Type B pancreatic cell (in vitro differentiated cells): ENCODE measurements at regions not wholly inside any gene's neighbourhood (a gene's known extent, or its start where the extent isn't known, plus 50 kb on each side); places are given as distances from the start of the nearest gene placed in this dataset.

Experiments used
- DNase-seq: peaks from one replicate; pipeline ENCODE4 v3.0.0; 2021; ENCODE audit warnings: mixed read lengths; ENCODE audit not compliant: unreplicated experiment; ENCODE audit errors: extremely low spot score
- H3K27ac Mint-ChIP-seq: 2 replicates; pipeline ENCODE4 v1.8.0; 2021; ENCODE audit warnings: mild to moderate bottlenecking, mixed read lengths
- H3K27me3 Mint-ChIP-seq: 2 replicates; pipeline ENCODE4 v1.8.0; 2021; ENCODE audit warnings: mixed read lengths
- H3K36me3 Mint-ChIP-seq: 2 replicates; pipeline ENCODE4 v1.8.0; 2021; ENCODE audit warnings: mixed read lengths
- H3K4me1 Mint-ChIP-seq: one replicate; pipeline ENCODE4 v1.8.0; 2021; ENCODE audit warnings: mixed read lengths; ENCODE audit not compliant: unreplicated experiment
- H3K4me3 Mint-ChIP-seq: 2 replicates; pipeline ENCODE4 v1.8.0; 2021; ENCODE audit warnings: mild to moderate bottlenecking, mixed read lengths
- H3K9me3 Mint-ChIP-seq: 2 replicates; pipeline ENCODE4 v1.8.0; 2021; ENCODE audit warnings: mixed read lengths
- TF ChIP-seq, protein P1 (sequence below): fragments of 200-600 bp; sonication (generic); conservative IDR thresholded peaks from 2 replicates; pipeline ENCODE4 v1.5.0; 2021; ENCODE audit warnings: antibody characterized with exemption, mild to moderate bottlenecking

DNA sequence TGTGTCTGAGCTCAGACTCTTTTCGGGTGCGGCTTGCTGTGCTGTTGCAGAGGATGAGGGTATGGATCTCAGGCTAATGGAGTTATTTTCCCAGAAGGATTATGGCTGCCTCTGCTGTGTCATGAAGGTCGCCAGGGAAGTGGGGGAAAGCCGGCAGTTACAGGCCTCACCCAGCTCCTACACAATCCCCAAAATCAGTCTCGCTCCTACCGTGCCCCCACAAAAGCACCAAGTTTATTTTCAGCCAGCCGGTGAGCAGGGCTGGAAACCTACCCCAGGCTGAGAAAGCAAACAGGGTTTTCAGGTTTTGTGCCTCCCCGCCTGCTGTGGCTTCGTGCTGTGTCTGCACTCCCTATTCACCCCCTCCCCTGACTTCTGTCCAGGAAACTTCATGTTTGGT is 113.3 kb downstream of the SLC24A2 start:
- no peak for DNase-seq
- Mint-ChIP-seq H3K27ac (peak overlapping the region; percentile 78), H3K9me3 (no peaks in the 10 kb centered on the region), H3K27me3 (no peaks in the 10 kb centered on the region), H3K4me3 (peak overlapping the region; percentile 54), H3K4me1 (peaks cover 5% of the 10 kb centered on the region), H3K36me3 (no peaks in the 10 kb centered on the region)
- TF ChIP-seq, protein P1, sequence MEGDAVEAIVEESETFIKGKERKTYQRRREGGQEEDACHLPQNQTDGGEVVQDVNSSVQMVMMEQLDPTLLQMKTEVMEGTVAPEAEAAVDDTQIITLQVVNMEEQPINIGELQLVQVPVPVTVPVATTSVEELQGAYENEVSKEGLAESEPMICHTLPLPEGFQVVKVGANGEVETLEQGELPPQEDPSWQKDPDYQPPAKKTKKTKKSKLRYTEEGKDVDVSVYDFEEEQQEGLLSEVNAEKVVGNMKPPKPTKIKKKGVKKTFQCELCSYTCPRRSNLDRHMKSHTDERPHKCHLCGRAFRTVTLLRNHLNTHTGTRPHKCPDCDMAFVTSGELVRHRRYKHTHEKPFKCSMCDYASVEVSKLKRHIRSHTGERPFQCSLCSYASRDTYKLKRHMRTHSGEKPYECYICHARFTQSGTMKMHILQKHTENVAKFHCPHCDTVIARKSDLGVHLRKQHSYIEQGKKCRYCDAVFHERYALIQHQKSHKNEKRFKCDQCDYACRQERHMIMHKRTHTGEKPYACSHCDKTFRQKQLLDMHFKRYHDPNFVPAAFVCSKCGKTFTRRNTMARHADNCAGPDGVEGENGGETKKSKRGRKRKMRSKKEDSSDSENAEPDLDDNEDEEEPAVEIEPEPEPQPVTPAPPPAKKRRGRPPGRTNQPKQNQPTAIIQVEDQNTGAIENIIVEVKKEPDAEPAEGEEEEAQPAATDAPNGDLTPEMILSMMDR: no peak

DNA sequence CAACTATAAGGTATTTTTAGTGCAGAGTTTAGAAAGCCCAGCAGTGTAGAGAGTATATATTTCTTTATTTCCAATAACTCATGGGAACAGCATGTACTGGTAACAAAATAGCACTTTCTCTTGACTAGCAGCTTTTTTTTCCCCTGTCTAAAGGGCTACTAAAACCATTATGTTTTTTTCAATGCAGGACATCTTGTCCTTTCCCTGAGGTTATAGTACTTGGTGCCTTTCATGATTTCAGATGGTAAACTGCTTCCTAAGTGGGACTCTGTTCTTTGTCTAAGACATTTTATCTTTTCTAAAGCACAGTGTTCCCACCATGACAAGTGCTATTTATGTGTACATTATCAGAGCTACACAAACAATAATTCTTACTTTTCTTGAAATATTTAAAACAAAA is 122.3 kb downstream of the SLC24A2 start:
- no peaks in the 10 kb centered on the region for H3K4me1 Mint-ChIP-seq
- DNase-seq: no peak
- H3K27ac Mint-ChIP-seq: no peak overlapping the region
- no peak overlapping the region for H3K4me3 Mint-ChIP-seq
- H3K9me3 Mint-ChIP-seq: no peaks in the 10 kb centered on the region
- H3K36me3 Mint-ChIP-seq: no peaks in the 10 kb centered on the region
- H3K27me3 Mint-ChIP-seq: peaks cover 8% of the 10 kb centered on the region
- TF ChIP-seq, protein P1: no peak

DNA sequence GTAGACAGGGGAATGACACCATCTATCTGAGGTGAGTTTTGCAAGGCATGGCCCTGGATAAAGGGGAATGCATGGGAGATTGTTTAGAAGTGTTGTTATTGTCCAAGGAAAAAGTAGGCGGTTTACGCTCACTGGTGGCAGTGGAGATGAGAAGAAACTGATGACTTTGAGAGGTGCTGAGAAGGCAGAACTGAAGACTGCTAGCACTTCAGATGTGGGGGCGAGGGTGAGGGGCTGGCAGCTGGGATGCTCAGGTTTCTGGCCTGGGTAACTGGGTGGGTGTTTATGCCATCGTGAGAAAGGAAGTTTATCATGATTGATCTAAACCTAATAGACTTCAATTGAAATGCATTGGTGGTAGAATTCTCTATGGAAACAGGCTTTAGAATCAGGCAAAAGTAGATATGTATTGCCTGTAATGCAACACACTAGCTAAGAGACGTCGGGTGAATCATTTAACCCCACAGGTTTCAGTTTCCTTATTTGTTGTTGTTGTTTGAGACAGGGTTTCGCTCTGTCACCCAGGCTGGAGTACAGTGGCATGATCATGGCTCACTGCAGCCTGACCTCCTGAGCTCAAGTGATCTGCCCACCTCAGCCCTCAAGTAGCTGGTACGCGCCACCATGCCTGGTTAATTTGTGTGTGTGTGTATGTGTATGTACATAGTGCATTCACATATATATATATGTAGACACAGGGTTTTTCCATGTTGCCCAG is 123.5 kb downstream of the SLC24A2 start:
- no peak for DNase-seq
- no peaks in the 10 kb centered on the region for H3K36me3 Mint-ChIP-seq
- no peak overlapping the region for H3K27ac Mint-ChIP-seq
- no peaks in the 10 kb centered on the region for H3K9me3 Mint-ChIP-seq
- H3K27me3 Mint-ChIP-seq: peaks cover 8% of the 10 kb centered on the region
- no peaks in the 10 kb centered on the region for H3K4me1 Mint-ChIP-seq
- TF ChIP-seq, protein P1: no peak
- H3K4me3 Mint-ChIP-seq: no peak overlapping the region

DNA sequence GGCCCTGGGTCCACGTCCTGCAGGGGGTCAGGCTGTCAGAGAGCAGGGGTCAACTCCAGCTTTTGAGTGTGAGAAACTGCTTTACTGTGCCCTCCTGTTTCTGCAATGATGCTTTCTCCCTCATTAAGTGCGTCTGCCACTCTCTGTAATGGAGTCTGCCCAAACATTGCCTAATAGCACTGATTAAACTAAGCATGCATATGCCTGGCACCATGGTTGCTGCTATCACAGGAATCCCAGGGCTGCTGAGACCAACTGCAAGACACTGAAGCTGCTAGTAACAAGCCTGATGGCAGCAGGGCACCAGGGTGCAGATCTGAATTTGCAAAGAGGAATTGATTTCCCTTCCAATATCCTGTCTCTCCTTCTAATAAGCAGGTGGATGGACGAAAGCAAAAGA is 125.3 kb downstream of the SLC24A2 start:
- Mint-ChIP-seq H3K27ac (no peak overlapping the region), H3K4me3 (no peak overlapping the region), H3K4me1 (no peaks in the 10 kb centered on the region), H3K9me3 (no peaks in the 10 kb centered on the region), H3K36me3 (no peaks in the 10 kb centered on the region), H3K27me3 (peaks cover 13% of the 10 kb centered on the region)
- no peak for DNase-seq
- TF ChIP-seq, protein P1: no peak

DNA sequence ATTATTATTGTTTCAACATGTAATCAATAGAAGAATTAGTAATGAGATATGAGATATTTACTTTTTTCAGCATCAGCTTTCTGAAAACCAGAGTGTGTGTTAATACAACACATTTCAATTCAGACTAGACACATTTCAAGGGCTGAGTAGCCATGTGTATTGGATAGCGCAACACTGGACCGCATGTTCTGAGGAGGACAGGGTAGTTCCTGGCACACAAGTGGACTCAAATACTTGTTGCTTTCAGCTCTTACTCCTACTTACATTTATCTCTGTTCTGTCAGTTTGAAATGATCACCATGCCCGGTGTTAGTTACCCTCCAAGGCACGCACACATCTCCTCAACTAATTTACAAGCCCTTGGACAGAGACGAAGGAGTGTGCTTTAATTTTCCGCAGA is 126.6 kb downstream of the SLC24A2 start:
- peaks cover 6% of the 10 kb centered on the region for H3K27me3 Mint-ChIP-seq
- TF ChIP-seq, protein P1: no peak
- DNase-seq: no peak
- H3K36me3 Mint-ChIP-seq: no peaks in the 10 kb centered on the region
- no peak overlapping the region for H3K27ac Mint-ChIP-seq
- H3K4me3 Mint-ChIP-seq: no peak overlapping the region
- no peaks in the 10 kb centered on the region for H3K4me1 Mint-ChIP-seq
- H3K9me3 Mint-ChIP-seq: no peaks in the 10 kb centered on the region
